ENCODE measurements at regions not wholly inside any gene's neighbourhood (a gene's known extent, or its start where the extent isn't known, plus 50 kb on each side); places are given as distances from the start of the nearest gene placed in this dataset.
A peak's percentile ranks its signal among the peaks of the same experiment; 100 is the strongest.

- Histone ChIP-seq H3K27ac (no peak overlapping the region), H3K9ac (no peak overlapping the region), H3K4me3 (no peak overlapping the region), H3K36me3 (no peaks in the 10 kb centered on the region), H4K20me1 (no peaks in the 10 kb centered on the region), H3K9me3 (replicated peaks in 1 of 11) (no peaks in the 10 kb centered on the region), H3K27me3 (no peaks in the 10 kb centered on the region), H3K4me1 (0 out of 20 replicates have a peak, but pooled peaks cover 0 to 5% (median 0%) of the 10 kb centered on the region in 10 experiments), H3K4me2 (no peak overlapping the region)
- TF ChIP-seq Cebpa-rat (IDR thresholded peaks at IDR 0.05), result no peak
These were observed 87.2 kb downstream of the AREG start for GRCh38 chr4:74531963-74532794.

- 0 out of 20 replicates have a peak, but pooled peaks cover 0 to 5% (median 0%) of the 10 kb centered on the region in 10 experiments for H3K4me1 ChIP-seq
- H3K27ac ChIP-seq, result no peak overlapping the region
- H3K36me3 ChIP-seq, result no peaks in the 10 kb centered on the region
- H3K27me3 ChIP-seq, result no peaks in the 10 kb centered on the region
- no peaks in the 10 kb centered on the region for H3K9me3 ChIP-seq (replicated peaks in 1 of 11)
- H3K4me3 ChIP-seq, result no peak overlapping the region
- no peaks in the 10 kb centered on the region for H4K20me1 ChIP-seq
- H3K9ac ChIP-seq, result no peak overlapping the region
- no peak for TF ChIP-seq Cebpa-rat (IDR thresholded peaks at IDR 0.05)
- no peak overlapping the region for H3K4me2 ChIP-seq
These were observed 89.2 kb downstream of the AREG start for GRCh38 chr4:74534121-74534520.

- Histone ChIP-seq H3K4me3 (no peak overlapping the region), H3K4me1 (0 out of 20 replicates have a peak, but pooled peaks cover 0 to 5% (median 0%) of the 10 kb centered on the region in 10 experiments), H3K27ac (no peak overlapping the region), H3K9ac (no peak overlapping the region), H3K36me3 (no peaks in the 10 kb centered on the region), H3K27me3 (no peaks in the 10 kb centered on the region), H4K20me1 (no peaks in the 10 kb centered on the region), H3K9me3 (replicated peaks in 1 of 11) (no peaks in the 10 kb centered on the region), H3K4me2 (peak overlapping the region in 1 of 11 experiments; percentile 5; a peak in 1 of 22 replicates)
- TF ChIP-seq Cebpa-rat (IDR thresholded peaks at IDR 0.05), result no peak
These were observed 90.0 kb downstream of the AREG start for GRCh38 chr4:74534936-74535335.

GRCh38 chr4:74535512-74535911 is 90.6 kb downstream of the AREG start:
- no peaks in the 10 kb centered on the region for H3K27me3 ChIP-seq
- no peak overlapping the region for H3K9ac ChIP-seq
- no peaks in the 10 kb centered on the region for H3K9me3 ChIP-seq (replicated peaks in 1 of 11)
- H4K20me1 ChIP-seq, result no peaks in the 10 kb centered on the region
- H3K4me1 ChIP-seq, result 0 out of 20 replicates have a peak, but pooled peaks cover 0 to 5% (median 0%) of the 10 kb centered on the region in 10 experiments
- H3K4me3 ChIP-seq, result no peak overlapping the region
- H3K4me2 ChIP-seq, result no peak overlapping the region
- no peak overlapping the region for H3K27ac ChIP-seq
- no peak for TF ChIP-seq Cebpa-rat (IDR thresholded peaks at IDR 0.05)
- H3K36me3 ChIP-seq, result no peaks in the 10 kb centered on the region

DNA sequence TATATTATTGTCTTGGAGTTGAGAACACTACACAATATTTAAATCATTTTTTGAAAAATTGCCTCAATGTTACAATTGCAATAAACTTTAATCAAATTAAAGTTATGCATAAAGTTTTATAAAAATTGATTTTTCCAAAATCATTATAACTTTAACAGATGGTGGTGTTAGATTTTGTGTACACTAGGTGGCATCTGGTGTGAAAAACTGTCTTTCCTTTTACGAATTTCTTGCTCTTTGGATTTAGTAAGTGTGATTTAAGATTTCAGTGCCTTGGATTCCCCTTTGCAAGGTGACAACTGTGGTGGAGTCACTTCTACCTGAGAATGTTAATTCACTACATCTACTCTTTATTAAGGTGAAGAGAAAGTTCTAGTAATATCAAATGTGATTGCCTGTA is 91.6 kb downstream of the AREG start:
- no peak for TF ChIP-seq Cebpa-rat (IDR thresholded peaks at IDR 0.05)
- Histone ChIP-seq H3K27me3 (no peaks in the 10 kb centered on the region), H4K20me1 (no peaks in the 10 kb centered on the region), H3K9ac (no peak overlapping the region), H3K4me1 (0 out of 20 replicates have a peak, but pooled peaks cover 0 to 5% (median 0%) of the 10 kb centered on the region in 10 experiments), H3K36me3 (no peaks in the 10 kb centered on the region), H3K27ac (no peak overlapping the region), H3K9me3 (replicated peaks in 1 of 11) (no peaks in the 10 kb centered on the region), H3K4me3 (no peak overlapping the region), H3K4me2 (no peak overlapping the region)

- no peaks in the 10 kb centered on the region for H3K36me3 ChIP-seq
- TF ChIP-seq Cebpa-rat (IDR thresholded peaks at IDR 0.05), result no peak
- H3K4me3 ChIP-seq, result no peak overlapping the region
- H4K20me1 ChIP-seq, result no peaks in the 10 kb centered on the region
- H3K4me2 ChIP-seq, result no peak overlapping the region
- H3K9ac ChIP-seq, result no peak overlapping the region
- H3K9me3 ChIP-seq (replicated peaks in 1 of 11), result no peaks in the 10 kb centered on the region
- H3K27ac ChIP-seq, result no peak overlapping the region
- H3K4me1 ChIP-seq, result peaks cover 0 to 6% (median 0%) of the 10 kb centered on the region in 10 experiments; a peak in 4 of 20 replicates
- no peaks in the 10 kb centered on the region for H3K27me3 ChIP-seq
These were observed 92.5 kb downstream of the AREG start for GRCh38 chr4:74537459-74537858.

- H3K9me3 ChIP-seq (replicated peaks in 1 of 11), result no peaks in the 10 kb centered on the region
- H3K27ac ChIP-seq, result no peak overlapping the region
- H3K4me1 ChIP-seq, result peaks cover 6 to 24% (median 11%) of the 10 kb centered on the region in 10 experiments; a peak in 18 of 20 replicates
- no peak overlapping the region for H3K4me3 ChIP-seq
- no peaks in the 10 kb centered on the region for H3K27me3 ChIP-seq
- no peaks in the 10 kb centered on the region for H4K20me1 ChIP-seq
- no peaks in the 10 kb centered on the region for H3K36me3 ChIP-seq
- TF ChIP-seq Cebpa-rat (IDR thresholded peaks at IDR 0.05), result no peak
- no peak overlapping the region for H3K9ac ChIP-seq
- no peak overlapping the region for H3K4me2 ChIP-seq
These were observed 94.3 kb downstream of the AREG start for GRCh38 chr4:74539044-74539790.

GRCh38 chr4:74540193-74540592 is 95.3 kb downstream of the AREG start:
- Histone ChIP-seq H3K27me3 (no peaks in the 10 kb centered on the region), H3K4me1 (peaks cover 6 to 23% (median 11%) of the 10 kb centered on the region in 10 experiments; a peak in 18 of 20 replicates), H4K20me1 (no peaks in the 10 kb centered on the region), H3K9ac (no peak overlapping the region), H3K9me3 (replicated peaks in 1 of 11) (no peaks in the 10 kb centered on the region), H3K27ac (no peak overlapping the region), H3K36me3 (no peaks in the 10 kb centered on the region), H3K4me2 (no peak overlapping the region), H3K4me3 (no peak overlapping the region)
- no peak for TF ChIP-seq Cebpa-rat (IDR thresholded peaks at IDR 0.05)

DNA sequence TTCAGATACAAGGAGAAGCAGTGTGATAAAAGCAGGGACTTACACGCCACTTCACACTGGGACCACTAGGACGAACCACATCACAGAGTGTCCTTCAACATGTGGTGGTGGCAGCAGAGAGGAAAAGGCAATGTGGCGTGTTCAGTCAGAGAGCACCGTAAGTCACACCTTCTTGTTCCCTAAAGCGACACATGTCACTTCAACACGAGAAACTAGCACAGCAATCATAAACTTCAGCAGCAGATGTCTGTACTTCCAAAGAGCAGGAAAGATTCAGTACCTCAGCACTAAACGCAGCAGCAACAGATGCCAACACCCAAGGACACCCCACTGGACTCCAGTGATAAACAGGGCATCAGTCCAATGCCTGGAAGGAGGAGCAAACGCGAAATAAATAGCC is 96.7 kb downstream of the AREG start:
- Histone ChIP-seq H3K4me1 (peaks cover 6 to 36% (median 11%) of the 10 kb centered on the region in 10 experiments; a peak in 18 of 20 replicates), H4K20me1 (no peaks in the 10 kb centered on the region), H3K27me3 (no peaks in the 10 kb centered on the region), H3K9ac (no peak overlapping the region), H3K4me3 (no peak overlapping the region), H3K27ac (no peak overlapping the region), H3K36me3 (no peaks in the 10 kb centered on the region), H3K4me2 (no peak overlapping the region), H3K9me3 (replicated peaks in 1 of 11) (no peaks in the 10 kb centered on the region)
- TF ChIP-seq Cebpa-rat (IDR thresholded peaks at IDR 0.05), result no peak

All from BLaER1 treated with 17β-estradiol and CSF1 and Interleukin-3, amounts not matched to agents 10 nM and 100 nM (cell line).